ENCODE measurements at regions not wholly inside any gene's neighbourhood (a gene's known extent, or its start where the extent isn't known, plus 50 kb on each side); places are given as distances from the start of the nearest gene placed in this dataset.

DNA sequence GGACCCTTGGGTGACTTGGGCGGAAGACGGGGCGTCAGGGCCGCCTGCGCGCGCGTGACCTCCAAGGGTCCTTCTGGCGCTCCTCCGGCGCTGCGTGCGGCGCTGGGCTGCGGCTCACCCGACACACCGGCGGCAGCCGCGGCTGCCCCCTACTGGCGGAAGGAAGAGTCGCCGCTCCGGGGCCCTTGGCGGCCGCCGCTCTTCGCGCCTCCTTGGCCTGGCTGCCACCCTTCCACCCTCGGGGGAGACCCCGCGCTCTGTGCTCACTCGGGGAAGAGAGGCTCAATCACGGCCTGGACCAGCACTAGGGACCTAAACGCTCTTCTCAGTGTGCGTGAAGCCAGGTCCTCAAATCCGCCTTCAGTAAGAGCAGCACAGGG lies 89.7 kb downstream of the DMRTA2 start:
- TF ChIP-seq, protein P1, sequence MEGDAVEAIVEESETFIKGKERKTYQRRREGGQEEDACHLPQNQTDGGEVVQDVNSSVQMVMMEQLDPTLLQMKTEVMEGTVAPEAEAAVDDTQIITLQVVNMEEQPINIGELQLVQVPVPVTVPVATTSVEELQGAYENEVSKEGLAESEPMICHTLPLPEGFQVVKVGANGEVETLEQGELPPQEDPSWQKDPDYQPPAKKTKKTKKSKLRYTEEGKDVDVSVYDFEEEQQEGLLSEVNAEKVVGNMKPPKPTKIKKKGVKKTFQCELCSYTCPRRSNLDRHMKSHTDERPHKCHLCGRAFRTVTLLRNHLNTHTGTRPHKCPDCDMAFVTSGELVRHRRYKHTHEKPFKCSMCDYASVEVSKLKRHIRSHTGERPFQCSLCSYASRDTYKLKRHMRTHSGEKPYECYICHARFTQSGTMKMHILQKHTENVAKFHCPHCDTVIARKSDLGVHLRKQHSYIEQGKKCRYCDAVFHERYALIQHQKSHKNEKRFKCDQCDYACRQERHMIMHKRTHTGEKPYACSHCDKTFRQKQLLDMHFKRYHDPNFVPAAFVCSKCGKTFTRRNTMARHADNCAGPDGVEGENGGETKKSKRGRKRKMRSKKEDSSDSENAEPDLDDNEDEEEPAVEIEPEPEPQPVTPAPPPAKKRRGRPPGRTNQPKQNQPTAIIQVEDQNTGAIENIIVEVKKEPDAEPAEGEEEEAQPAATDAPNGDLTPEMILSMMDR (conservative IDR thresholded peaks at IDR 0.05; ENCODE audit: control insufficient read depth, insufficient read depth, low read depth, low read length): peak; percentile 40
- peak; percentile 13 for DNase-seq (ENCODE audit: low read depth)
- peak overlapping the region; percentile 50 for H3K4me3 ChIP-seq (ENCODE audit: control insufficient read depth, low read depth, low read length)

DNA sequence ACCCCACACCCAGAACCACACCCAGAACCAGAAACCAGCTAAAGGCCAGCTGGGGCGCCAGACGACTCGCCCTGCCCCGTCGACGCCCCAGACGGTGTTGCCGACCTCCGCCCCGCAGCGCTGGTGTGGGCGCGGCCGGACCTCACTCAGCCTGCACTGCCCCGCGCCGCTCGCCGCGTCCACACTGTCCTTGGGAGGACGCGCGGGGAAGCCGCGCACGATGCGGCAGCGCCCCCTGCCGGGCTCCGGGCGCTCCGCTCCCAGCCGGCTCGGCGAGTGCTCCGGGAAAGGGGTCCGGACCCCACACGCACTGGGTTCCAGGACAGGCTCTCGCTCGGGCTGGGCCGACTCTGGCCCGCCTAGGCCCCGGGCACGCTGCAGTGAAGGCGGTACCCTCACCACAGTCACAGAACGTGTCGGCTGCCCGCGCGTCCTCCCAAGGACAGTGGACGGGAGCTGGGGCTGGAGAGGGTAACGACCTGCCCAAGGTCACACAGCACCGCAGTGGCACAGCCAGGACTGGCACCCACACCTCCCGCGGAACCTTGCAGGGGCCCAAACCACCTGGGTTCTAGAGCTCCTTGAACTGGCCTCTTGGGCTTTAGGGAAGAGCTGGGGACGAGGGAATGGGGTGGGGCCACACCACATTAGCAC lies 90.2 kb downstream of the DMRTA2 start:
- peak; percentile 43 for DNase-seq (ENCODE audit: low read depth)
- H3K4me3 ChIP-seq (ENCODE audit: control insufficient read depth, low read depth, low read length): peak overlapping the region; percentile 50
- TF ChIP-seq, protein P1 (conservative IDR thresholded peaks at IDR 0.05; ENCODE audit: control insufficient read depth, insufficient read depth, low read depth, low read length): peak; percentile 53

DNA sequence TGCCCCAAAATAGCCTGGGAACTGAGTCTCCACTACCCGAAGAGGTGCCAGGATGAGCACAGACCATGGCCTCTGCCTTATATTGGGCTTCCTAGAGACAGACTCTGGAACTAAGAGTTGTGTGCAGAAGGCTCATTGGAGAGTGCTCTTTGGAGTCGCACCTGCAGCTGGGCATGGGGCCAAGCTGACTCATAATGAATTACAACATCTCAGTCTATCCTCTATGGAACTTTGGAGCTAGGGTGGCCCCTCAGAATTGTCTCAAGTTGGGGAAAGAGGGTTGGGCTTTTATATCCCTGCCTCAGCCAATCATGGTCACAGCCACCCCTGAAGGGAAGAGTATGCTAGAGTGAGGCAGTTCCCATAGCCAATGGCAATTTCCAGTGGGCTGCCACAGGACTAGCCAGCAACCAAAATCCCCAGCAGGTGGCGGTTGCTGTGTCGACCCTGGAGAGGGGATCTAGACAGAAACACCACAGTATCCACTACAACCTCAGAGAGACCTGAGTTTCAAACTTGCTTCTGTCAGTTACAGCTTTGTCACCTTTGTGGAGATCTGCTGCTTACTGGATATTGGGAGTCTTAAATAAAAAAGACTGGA lies 93.8 kb downstream of the DMRTA2 start:
- TF ChIP-seq, protein P1 (conservative IDR thresholded peaks at IDR 0.05; ENCODE audit: control insufficient read depth, insufficient read depth, low read depth, low read length): no peak
- H3K4me3 ChIP-seq (ENCODE audit: control insufficient read depth, low read depth, low read length): no peak overlapping the region
- peak; percentile 5 for DNase-seq (ENCODE audit: low read depth)

DNA sequence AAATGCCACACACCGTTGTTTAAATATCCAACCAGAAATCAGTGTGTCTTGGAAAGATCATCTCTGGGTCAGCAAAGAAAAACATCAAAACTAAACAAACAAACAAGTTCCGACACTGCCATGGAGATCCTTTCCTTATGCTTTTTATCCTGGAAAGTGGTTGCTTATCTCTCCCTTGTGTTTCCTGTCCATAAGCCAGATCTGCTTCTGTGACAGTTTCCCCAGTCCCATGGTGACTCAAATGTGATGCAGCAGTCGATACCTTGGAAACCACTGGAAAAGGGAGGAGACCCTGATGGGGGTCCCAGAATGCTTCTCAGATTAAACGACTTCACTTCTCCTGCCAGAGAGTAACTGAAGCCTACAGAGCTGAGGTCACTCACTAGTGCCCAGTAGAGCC lies 94.7 kb downstream of the DMRTA2 start:
- no peak for DNase-seq (ENCODE audit: low read depth)
- TF ChIP-seq, protein P1 (conservative IDR thresholded peaks at IDR 0.05; ENCODE audit: control insufficient read depth, insufficient read depth, low read depth, low read length): no peak
- H3K4me3 ChIP-seq (ENCODE audit: control insufficient read depth, low read depth, low read length): no peak overlapping the region

DNA sequence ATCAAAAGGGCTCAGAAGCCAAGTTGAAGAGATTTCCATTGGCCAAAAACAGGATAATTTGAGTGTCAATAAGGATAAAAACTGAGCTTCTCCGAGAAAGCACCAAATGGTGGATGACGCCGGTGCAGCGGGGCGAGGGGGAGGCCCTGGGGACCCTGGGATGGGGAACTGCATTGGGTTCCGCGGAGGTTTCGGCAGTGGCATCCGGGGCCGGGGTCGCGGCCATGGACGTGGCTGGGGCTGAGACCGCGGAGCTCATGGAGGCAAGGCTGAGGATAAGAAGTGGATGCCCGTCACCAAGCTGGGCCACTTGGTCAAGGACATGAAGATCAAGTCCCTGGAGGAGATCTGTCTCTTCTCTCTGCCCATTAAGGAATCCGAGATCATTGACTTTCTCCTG lies 97.2 kb downstream of the DMRTA2 start:
- DNase-seq (ENCODE audit: low read depth): no peak
- TF ChIP-seq, protein P1 (conservative IDR thresholded peaks at IDR 0.05; ENCODE audit: control insufficient read depth, insufficient read depth, low read depth, low read length): no peak
- no peak overlapping the region for H3K4me3 ChIP-seq (ENCODE audit: control insufficient read depth, low read depth, low read length)

DNA sequence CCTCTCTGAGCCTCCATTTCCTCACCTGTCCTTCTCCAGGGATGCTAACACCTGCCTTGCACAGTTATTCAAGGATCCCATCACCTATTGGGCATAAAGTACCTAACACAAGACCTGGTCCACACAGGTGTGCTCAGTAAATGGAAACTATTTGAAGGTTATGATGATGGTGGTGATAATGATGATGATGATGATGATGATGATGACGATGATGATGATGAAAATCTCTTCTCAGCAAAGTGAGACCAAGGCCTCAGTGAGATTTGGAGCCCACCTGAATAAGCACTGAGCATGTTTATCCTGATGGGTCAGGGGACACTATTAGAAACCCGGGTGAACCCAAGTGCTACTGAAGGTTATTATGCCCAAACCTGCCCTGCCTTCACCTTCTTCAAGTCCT lies 100.7 kb downstream of the DMRTA2 start:
- TF ChIP-seq, protein P1 (conservative IDR thresholded peaks at IDR 0.05; ENCODE audit: control insufficient read depth, insufficient read depth, low read depth, low read length): no peak
- no peak for DNase-seq (ENCODE audit: low read depth)
- no peak overlapping the region for H3K4me3 ChIP-seq (ENCODE audit: control insufficient read depth, low read depth, low read length)

Measured in fibroblast of mammary gland (primary cell).